ENCODE measurements at regions not wholly inside any gene's neighbourhood (a gene's known extent, or its start where the extent isn't known, plus 50 kb on each side); places are given as distances from the start of the nearest gene placed in this dataset.

GRCh38 chr5:124980163-124980941, 233.9 kb upstream of the ZNF608 start:
- CTCF ChIA-PET = no interaction called here
- no peaks in the 10 kb centered on the region for H3K27me3 ChIP-seq (ENCODE audit: control insufficient read depth, insufficient read depth, low read length)
- intact Hi-C loops (cut with micrococcal nuclease; ENCODE audit: unreplicated experiment) = no loop called here
- ATAC-seq = no peak
- no peak for DNase-seq (ENCODE audit: low read depth, low spot score)
- POLR2A ChIA-PET = no interaction called here
- H3K4me3 ChIP-seq (ENCODE audit: low read depth in 2 of 2, low read length in 2 of 2) = no peak overlapping the region
- BruUV-seq (replicated peaks) = no TSS peak
- H3K27ac ChIP-seq (ENCODE audit: low read length) = peak overlapping the region; percentile 30; the same call in 1 of the 2 replicates
- in situ Hi-C loops (cut with HindIII; ENCODE audit: low pct_unique_long_range_greater_than_20kb, low sequenced_read_pairs) = no loop called here
- peaks cover 6% of the 10 kb centered on the region; the same call in 1 of the 2 replicates for H3K4me1 ChIP-seq (ENCODE audit: control insufficient read depth, insufficient read depth, low read length)
- TF ChIP-seq TCF7L2 (IDR thresholded peaks at IDR 0.05; ENCODE audit: low read depth, low read length) = no peak
- TF ChIP-seq SIN3A (IDR thresholded peaks at IDR 0.05; ENCODE audit: borderline replicate concordance, insufficient read depth, low read depth, low read length) = no peak
- TF ChIP-seq, protein P1, sequence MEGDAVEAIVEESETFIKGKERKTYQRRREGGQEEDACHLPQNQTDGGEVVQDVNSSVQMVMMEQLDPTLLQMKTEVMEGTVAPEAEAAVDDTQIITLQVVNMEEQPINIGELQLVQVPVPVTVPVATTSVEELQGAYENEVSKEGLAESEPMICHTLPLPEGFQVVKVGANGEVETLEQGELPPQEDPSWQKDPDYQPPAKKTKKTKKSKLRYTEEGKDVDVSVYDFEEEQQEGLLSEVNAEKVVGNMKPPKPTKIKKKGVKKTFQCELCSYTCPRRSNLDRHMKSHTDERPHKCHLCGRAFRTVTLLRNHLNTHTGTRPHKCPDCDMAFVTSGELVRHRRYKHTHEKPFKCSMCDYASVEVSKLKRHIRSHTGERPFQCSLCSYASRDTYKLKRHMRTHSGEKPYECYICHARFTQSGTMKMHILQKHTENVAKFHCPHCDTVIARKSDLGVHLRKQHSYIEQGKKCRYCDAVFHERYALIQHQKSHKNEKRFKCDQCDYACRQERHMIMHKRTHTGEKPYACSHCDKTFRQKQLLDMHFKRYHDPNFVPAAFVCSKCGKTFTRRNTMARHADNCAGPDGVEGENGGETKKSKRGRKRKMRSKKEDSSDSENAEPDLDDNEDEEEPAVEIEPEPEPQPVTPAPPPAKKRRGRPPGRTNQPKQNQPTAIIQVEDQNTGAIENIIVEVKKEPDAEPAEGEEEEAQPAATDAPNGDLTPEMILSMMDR (IDR thresholded peaks at IDR 0.05) = no peak
- TF ChIP-seq, protein P2, sequence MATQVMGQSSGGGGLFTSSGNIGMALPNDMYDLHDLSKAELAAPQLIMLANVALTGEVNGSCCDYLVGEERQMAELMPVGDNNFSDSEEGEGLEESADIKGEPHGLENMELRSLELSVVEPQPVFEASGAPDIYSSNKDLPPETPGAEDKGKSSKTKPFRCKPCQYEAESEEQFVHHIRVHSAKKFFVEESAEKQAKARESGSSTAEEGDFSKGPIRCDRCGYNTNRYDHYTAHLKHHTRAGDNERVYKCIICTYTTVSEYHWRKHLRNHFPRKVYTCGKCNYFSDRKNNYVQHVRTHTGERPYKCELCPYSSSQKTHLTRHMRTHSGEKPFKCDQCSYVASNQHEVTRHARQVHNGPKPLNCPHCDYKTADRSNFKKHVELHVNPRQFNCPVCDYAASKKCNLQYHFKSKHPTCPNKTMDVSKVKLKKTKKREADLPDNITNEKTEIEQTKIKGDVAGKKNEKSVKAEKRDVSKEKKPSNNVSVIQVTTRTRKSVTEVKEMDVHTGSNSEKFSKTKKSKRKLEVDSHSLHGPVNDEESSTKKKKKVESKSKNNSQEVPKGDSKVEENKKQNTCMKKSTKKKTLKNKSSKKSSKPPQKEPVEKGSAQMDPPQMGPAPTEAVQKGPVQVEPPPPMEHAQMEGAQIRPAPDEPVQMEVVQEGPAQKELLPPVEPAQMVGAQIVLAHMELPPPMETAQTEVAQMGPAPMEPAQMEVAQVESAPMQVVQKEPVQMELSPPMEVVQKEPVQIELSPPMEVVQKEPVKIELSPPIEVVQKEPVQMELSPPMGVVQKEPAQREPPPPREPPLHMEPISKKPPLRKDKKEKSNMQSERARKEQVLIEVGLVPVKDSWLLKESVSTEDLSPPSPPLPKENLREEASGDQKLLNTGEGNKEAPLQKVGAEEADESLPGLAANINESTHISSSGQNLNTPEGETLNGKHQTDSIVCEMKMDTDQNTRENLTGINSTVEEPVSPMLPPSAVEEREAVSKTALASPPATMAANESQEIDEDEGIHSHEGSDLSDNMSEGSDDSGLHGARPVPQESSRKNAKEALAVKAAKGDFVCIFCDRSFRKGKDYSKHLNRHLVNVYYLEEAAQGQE (IDR thresholded peaks at IDR 0.05; ENCODE audit: insufficient read depth in 1 of 2, low read depth in 2 of 2, low read length in 1 of 2) = no peak
- TF ChIP-seq POLR2AphosphoS5 (IDR thresholded peaks at IDR 0.05; ENCODE audit: low read depth, low read length) = no peak
- no peaks in the 10 kb centered on the region for H3K36me3 ChIP-seq (ENCODE audit: control insufficient read depth, insufficient read depth, low read length)
- no peaks in the 10 kb centered on the region; the same call in 1 of the 2 replicates for H3K9me3 ChIP-seq (ENCODE audit: control insufficient read depth, insufficient read depth, low read depth, low read length)

DNA sequence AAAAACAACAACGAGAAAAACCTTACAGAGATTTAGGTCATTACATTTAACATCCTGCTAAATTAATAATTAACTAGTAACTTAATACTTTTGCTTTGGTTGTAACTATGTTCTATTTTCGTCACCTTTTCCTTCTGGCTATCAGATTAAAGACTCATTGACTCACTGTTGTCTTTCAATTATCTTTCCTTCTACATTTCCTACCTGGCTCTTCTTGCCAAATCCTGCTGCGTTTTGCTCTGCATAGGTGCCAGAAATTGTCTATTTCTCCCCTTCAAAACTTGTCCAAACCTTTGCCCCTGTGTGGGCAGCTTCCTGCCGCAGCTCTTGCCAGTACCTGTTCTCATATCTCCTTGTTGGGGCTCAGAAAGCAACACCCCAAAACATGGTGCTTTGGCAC, 235.5 kb upstream of the ZNF608 start:
- TF ChIP-seq POLR2AphosphoS5 (IDR thresholded peaks at IDR 0.05; ENCODE audit: low read depth, low read length) (no peak), SIN3A (IDR thresholded peaks at IDR 0.05; ENCODE audit: borderline replicate concordance, insufficient read depth, low read depth, low read length) (no peak), TCF7L2 (IDR thresholded peaks at IDR 0.05; ENCODE audit: low read depth, low read length) (no peak)
- TF ChIP-seq, protein P2 (IDR thresholded peaks at IDR 0.05; ENCODE audit: insufficient read depth in 1 of 2, low read depth in 2 of 2, low read length in 1 of 2) = no peak
- TF ChIP-seq, protein P1 (IDR thresholded peaks at IDR 0.05) = no peak
- DNase-seq (ENCODE audit: low read depth, low spot score) (no peak), ATAC-seq (no peak)
- POLR2A ChIA-PET = no interaction called here
- CTCF ChIA-PET = no interaction called here
- Histone ChIP-seq H3K4me3 (ENCODE audit: low read depth in 2 of 2, low read length in 2 of 2) (no peak overlapping the region), H3K9me3 (ENCODE audit: control insufficient read depth, insufficient read depth, low read depth, low read length) (peaks cover 4% of the 10 kb centered on the region; the same call in 1 of the 2 replicates), H3K36me3 (ENCODE audit: control insufficient read depth, insufficient read depth, low read length) (no peaks in the 10 kb centered on the region), H3K27me3 (ENCODE audit: control insufficient read depth, insufficient read depth, low read length) (no peaks in the 10 kb centered on the region), H3K27ac (ENCODE audit: low read length) (peak overlapping the region; percentile 48; the same call in 1 of the 2 replicates), H3K4me1 (ENCODE audit: control insufficient read depth, insufficient read depth, low read length) (peaks cover 6% of the 10 kb centered on the region; the same call in 1 of the 2 replicates)
- BruUV-seq (replicated peaks) = no TSS peak
- in situ Hi-C loops (cut with HindIII; ENCODE audit: low pct_unique_long_range_greater_than_20kb, low sequenced_read_pairs) (no loop called here), intact Hi-C loops (cut with micrococcal nuclease; ENCODE audit: unreplicated experiment) (no loop called here)
